Upper lobe of left lung (tissue), 4 donors: ENCODE measurements at regions not wholly inside any gene's neighbourhood (a gene's known extent, or its start where the extent isn't known, plus 50 kb on each side); places are given as distances from the start of the nearest gene placed in this dataset.

Source experiments
- EP300 ChIP-seq, 4 donors: sonication (generic); formaldehyde crosslinking; IDR thresholded peaks; one replicate each; pipeline ENCODE4 v1.5.1; 2017; ENCODE audit warnings: antibody characterized with exemption in 4 of 4, control low read depth in 2 of 4
- POLR2AphosphoS5 ChIP-seq, 2 donors: sonication (generic); formaldehyde crosslinking; IDR thresholded peaks; one replicate each; pipeline ENCODE4 v1.5.1; 2017; ENCODE audit warnings: antibody characterized with exemption in 2 of 2
- TF ChIP-seq, protein P1 (sequence below), 6 experiments: fragments of 450-650 bp in 4 of 6; fragments of 200-600 bp in 2 of 6; sonication (generic) in 2 of 6; IDR thresholded peaks; one replicate each; pipeline ENCODE4 v1.5.1; 2016 to 2019; ENCODE audit warnings: antibody characterized with exemption in 6 of 6

DNA sequence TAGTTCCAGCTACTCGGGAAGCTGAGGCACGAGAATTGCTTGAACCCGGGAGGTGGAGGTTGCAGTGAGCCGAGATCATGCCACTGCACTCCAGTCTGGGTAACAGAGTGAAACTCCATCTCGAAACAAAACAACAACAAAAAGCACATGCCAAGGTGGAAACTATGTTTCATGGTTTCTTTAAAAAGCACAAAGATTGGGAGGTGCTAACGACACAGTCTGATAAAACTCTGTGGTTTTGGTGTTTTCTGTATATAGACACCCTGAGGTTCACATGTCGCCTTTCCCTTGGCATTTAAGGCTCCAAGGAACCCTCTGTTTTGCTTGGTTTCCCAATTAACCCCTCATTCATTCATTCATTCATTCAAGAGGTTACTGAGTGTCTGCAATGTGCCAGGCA is 253.4 kb upstream of the SULF2 start:
- TF ChIP-seq POLR2AphosphoS5 (IDR thresholded peaks at IDR 0.05): no peak
- no peak for TF ChIP-seq EP300 (IDR thresholded peaks at IDR 0.05)
- TF ChIP-seq, protein P1, sequence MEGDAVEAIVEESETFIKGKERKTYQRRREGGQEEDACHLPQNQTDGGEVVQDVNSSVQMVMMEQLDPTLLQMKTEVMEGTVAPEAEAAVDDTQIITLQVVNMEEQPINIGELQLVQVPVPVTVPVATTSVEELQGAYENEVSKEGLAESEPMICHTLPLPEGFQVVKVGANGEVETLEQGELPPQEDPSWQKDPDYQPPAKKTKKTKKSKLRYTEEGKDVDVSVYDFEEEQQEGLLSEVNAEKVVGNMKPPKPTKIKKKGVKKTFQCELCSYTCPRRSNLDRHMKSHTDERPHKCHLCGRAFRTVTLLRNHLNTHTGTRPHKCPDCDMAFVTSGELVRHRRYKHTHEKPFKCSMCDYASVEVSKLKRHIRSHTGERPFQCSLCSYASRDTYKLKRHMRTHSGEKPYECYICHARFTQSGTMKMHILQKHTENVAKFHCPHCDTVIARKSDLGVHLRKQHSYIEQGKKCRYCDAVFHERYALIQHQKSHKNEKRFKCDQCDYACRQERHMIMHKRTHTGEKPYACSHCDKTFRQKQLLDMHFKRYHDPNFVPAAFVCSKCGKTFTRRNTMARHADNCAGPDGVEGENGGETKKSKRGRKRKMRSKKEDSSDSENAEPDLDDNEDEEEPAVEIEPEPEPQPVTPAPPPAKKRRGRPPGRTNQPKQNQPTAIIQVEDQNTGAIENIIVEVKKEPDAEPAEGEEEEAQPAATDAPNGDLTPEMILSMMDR (IDR thresholded peaks at IDR 0.05): no peak
